Right atrium auricular region (tissue), 2 donors: ENCODE measurements at regions not wholly inside any gene's neighbourhood (a gene's known extent, or its start where the extent isn't known, plus 50 kb on each side); places are given as distances from the start of the nearest gene placed in this dataset.
"Not testable (repeated sequence)": the region's sequence is repeated elsewhere in the genome, so short reads cannot be mapped to it uniquely, and the experiment has no call there.

ENCODE experiments used
- DNase-seq: peaks from one replicate; pipeline ENCODE4 v3.0.0-alpha.2; 2019; ENCODE audit warnings: low spot score
- H3K27ac ChIP-seq, 2 donors: fragments of 200-600 bp; sonication (generic); 1 replicate in 1 of 2; 2 replicates in 1 of 2; pipeline ENCODE4 v1.5.1; 2016 to 2019
- H3K27me3 ChIP-seq, 2 donors: fragments of 200-600 bp; sonication (generic); one replicate each; pipeline versions ENCODE4 v1.5.1 to v1.6.0; 2017 to 2019
- H3K36me3 ChIP-seq: fragments of 200-600 bp; sonication (generic); one replicate; pipeline ENCODE4 v1.5.1; 2016
- H3K4me1 ChIP-seq, 2 donors: fragments of 200-600 bp; sonication (generic); one replicate each; pipeline versions ENCODE4 v1.5.1 to v1.6.0; 2017 to 2019
- H3K4me3 ChIP-seq, 2 donors: fragments of 200-600 bp; sonication (generic); 1 replicate in 1 of 2; 2 replicates in 1 of 2; pipeline ENCODE4 v1.5.1; 2017 to 2019; ENCODE audit warnings: mild to moderate bottlenecking in 1 of 2, moderate library complexity in 1 of 2
- H3K9me3 ChIP-seq, 2 donors: fragments of 200-600 bp; sonication (generic); one replicate each; pipeline ENCODE4 v1.5.1; 2019

- not testable (repeated sequence) for H3K36me3 ChIP-seq, H3K4me3 ChIP-seq, H3K9me3 ChIP-seq, H3K27me3 ChIP-seq, H3K4me1 ChIP-seq, DNase-seq, H3K27ac ChIP-seq
Measured at GRCh38 chr16:88224131-88224898, 158.4 kb upstream of the ZNF469 start.

DNA sequence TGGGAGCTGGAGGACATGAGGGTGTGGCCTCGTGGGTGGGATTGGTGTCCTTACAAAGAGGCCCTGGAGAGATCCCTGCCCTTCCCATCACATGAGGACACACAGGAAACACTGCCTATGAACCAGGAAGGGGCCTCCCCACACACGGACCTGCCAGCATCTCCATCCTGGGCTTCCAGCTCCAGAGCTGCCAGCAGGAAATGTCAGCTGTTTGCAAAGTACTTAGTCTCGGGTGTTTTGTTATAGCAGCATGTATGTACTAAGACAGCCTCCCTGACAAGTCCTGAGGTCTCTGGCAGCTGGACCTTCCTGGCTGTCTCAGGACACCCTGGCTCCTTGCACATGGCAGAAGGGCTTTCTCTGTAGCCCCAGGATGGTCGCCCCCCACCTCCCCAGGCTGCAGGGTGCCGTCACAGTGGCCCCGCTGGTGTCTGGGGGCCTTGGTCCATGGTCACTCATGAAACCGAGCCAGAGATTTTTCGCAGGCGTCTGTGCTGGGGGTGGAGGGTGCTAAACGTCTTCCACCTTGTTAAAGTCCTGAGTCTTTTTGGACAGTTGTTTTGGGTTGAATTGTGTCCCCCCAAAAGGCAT is 157.0 kb upstream of the ZNF469 start:
- H3K27ac ChIP-seq, H3K9me3 ChIP-seq, H3K4me3 ChIP-seq, DNase-seq, H3K4me1 ChIP-seq, H3K27me3 ChIP-seq, H3K36me3 ChIP-seq: not testable (repeated sequence)

DNA sequence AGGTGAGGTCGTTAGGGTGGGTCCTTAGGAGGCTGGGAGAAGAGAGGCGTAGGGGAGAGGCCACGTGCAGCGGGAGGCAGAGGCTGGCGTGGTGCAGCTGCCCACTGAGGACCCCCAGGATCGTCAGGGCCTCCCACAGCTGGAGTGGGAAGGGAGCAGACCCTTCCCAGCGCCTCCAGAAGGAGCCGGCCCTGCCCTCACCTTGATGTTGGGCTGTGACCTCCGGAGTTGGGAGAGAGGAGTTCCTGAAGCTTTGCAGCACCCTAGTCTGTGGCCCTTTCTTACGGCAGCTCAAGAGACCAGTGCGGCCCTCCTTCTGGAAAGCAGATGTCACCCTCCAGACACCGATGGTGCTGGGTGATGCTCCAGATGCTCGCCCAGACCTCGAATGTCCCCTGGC is 156.5 kb upstream of the ZNF469 start:
- not testable (repeated sequence) for H3K27ac ChIP-seq, DNase-seq, H3K27me3 ChIP-seq, H3K9me3 ChIP-seq, H3K4me1 ChIP-seq, H3K36me3 ChIP-seq, H3K4me3 ChIP-seq

GRCh38 chr16:88227026-88227721 is 155.6 kb upstream of the ZNF469 start:
- not testable (repeated sequence) for H3K4me1 ChIP-seq, H3K36me3 ChIP-seq, H3K9me3 ChIP-seq, H3K27ac ChIP-seq, DNase-seq, H3K4me3 ChIP-seq, H3K27me3 ChIP-seq

- not testable (repeated sequence) for H3K9me3 ChIP-seq, H3K4me3 ChIP-seq, DNase-seq, H3K27me3 ChIP-seq, H3K36me3 ChIP-seq, H3K4me1 ChIP-seq, H3K27ac ChIP-seq
Measured at GRCh38 chr16:88227722-88228482, 154.9 kb upstream of the ZNF469 start.

GRCh38 chr16:88228751-88229150 is 154.0 kb upstream of the ZNF469 start:
- not testable (repeated sequence) for H3K36me3 ChIP-seq, H3K4me3 ChIP-seq, H3K27me3 ChIP-seq, H3K9me3 ChIP-seq, H3K4me1 ChIP-seq, DNase-seq, H3K27ac ChIP-seq

DNA sequence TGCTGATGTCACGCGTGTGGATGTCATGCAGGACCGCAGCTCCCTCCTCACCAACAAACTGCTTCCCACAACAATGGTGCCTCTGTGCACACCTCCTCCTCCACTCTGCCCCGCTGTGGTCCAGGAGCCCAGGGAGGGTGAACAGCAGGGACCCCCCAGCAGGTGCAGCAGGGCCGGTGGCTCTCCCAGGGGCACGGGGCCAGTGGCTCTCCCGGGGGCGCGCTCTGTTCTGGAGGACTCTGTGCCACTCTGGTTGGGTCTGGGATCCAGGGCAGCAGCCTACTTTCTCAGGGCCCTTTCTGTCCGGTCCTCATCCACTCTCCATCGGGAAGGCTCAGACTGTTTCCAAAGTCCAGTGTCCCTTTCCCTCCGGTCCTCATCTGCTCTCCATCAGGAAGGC is 153.0 kb upstream of the ZNF469 start:
- H3K4me3 ChIP-seq, H3K4me1 ChIP-seq, H3K9me3 ChIP-seq, H3K27ac ChIP-seq, DNase-seq, H3K27me3 ChIP-seq, H3K36me3 ChIP-seq: not testable (repeated sequence)

GRCh38 chr16:88230276-88230966 is 152.3 kb upstream of the ZNF469 start:
- not testable (repeated sequence) for H3K9me3 ChIP-seq, H3K27ac ChIP-seq, H3K27me3 ChIP-seq, H3K36me3 ChIP-seq, H3K4me3 ChIP-seq, DNase-seq
- peaks cover 0 to 14% of the 10 kb centered on the region in 2 donors for H3K4me1 ChIP-seq

DNA sequence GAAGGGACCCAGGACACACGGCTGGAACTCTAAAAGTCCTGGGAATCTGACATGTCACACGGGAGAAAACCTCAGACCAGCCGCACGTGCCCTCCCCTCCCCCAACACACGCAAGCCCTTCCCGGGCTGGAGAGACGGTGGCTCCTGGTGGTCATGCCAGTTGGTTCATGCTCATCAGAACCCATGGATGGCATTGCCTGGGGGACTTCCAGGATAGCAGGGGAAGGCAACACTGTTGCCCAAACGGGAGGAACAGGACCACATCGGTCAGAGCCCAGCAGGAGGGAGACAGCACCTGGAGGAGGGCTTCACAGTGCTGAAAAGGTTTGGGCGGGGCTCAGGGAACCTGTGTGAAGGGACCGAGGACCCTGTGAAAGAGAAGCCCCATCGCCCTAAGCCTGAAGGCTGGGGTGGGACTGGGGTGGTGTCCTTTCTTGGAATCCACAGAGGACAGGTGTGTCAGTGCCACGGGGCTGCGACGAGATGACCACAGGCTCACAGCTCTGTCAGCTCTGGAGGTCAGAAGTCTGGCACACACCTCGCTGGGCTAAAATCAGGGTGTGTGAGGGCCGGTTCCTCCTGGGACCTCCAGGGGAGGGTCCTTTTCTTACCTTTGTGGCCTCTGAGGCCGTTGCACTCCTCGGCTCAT is 151.7 kb upstream of the ZNF469 start:
- H3K9me3 ChIP-seq, DNase-seq, H3K27me3 ChIP-seq, H3K27ac ChIP-seq, H3K4me3 ChIP-seq, H3K36me3 ChIP-seq: not testable (repeated sequence)
- H3K4me1 ChIP-seq: peaks cover 0 to 16% of the 10 kb centered on the region in 2 donors

DNA sequence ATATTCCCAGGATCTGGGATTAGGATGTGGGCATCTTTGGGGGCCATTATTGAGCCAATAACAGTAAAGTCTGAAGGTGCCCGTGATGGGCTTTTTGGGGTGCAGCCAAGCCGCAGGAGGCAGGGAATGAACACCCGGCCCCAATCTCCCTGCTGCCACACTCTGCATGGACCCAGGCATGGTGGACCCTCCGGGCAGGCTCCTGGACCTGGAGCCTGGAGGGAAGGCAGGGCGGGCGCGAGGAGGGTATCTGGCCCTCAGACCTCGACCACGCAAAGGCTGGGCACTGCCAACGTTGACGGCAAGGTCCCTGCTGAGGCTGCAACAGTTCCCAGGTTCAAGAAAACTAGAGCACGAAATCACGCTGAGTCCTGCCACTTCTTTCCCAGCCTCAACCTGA is 150.9 kb upstream of the ZNF469 start:
- H3K36me3 ChIP-seq, DNase-seq, H3K4me3 ChIP-seq: not testable (repeated sequence)

DNA sequence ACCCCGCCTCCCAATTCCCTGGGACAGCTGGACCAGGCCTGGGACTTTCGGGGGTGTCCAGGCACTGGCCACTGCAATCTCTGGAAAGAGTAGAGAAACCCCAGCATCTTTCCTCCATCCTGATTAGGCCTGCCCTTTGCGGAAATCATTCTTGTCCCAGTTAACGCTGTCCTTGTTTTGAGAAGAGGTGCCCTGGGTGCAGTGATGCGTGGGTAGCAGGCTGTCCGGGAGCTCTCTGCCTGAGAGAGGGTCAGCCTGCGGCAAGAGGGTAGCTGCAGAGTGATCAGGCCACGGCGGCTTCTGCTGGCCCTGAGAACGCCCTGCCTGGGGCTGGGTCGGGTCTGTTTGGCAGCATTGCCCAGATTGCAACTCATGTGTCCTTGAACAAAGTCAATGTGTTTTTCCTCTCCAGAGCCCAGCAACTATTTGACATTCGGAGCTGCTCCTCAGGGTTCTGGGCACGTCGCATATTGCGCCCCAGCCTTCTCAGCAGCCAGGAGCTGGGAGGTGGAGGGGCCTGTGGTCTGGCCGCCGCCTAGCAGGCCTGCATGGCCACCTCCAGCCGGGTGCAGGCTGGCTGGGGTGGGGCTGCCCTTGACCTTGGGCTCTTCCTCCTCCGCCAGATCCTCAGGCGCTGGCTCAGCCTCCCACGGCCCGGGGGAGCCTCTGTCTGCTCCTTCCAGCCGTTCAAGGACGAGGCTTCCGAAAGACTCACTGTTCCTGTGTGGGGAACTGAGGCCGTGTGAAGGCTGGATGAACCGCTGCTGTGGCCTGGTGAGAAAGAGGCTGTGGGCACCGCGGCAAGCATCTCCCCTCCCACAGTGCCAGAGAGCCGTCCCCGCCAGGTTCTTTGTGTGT is 150.1 kb upstream of the ZNF469 start:
- peak overlapping the region; percentile 10 to 25 for H3K27ac ChIP-seq
- DNase-seq, H3K9me3 ChIP-seq, H3K27me3 ChIP-seq, H3K36me3 ChIP-seq, H3K4me3 ChIP-seq: not testable (repeated sequence)
- peaks cover 0 to 16% of the 10 kb centered on the region in 2 donors for H3K4me1 ChIP-seq

More for the DNA sequence above, 150.9 kb upstream of the ZNF469 start:
- H3K4me1 ChIP-seq: peaks cover 0 to 16% of the 10 kb centered on the region in 2 donors
- H3K27me3 ChIP-seq, H3K27ac ChIP-seq, H3K9me3 ChIP-seq: not testable (repeated sequence)

- H3K27me3 ChIP-seq: not testable (repeated sequence)
Measured at GRCh38 chr16:88233621-88234420, 148.9 kb upstream of the ZNF469 start.

More at GRCh38 chr16:88233621-88234420, 148.9 kb upstream of the ZNF469 start:
- not testable (repeated sequence) for DNase-seq, H3K9me3 ChIP-seq, H3K36me3 ChIP-seq, H3K4me3 ChIP-seq
- Histone ChIP-seq H3K4me1 (peaks cover 0 to 24% of the 10 kb centered on the region in 2 donors), H3K27ac (peak overlapping the region; percentile 72 to 73)
